ENCODE measurements at regions not wholly inside any gene's neighbourhood (a gene's known extent, or its start where the extent isn't known, plus 50 kb on each side); places are given as distances from the start of the nearest gene placed in this dataset.

DNA sequence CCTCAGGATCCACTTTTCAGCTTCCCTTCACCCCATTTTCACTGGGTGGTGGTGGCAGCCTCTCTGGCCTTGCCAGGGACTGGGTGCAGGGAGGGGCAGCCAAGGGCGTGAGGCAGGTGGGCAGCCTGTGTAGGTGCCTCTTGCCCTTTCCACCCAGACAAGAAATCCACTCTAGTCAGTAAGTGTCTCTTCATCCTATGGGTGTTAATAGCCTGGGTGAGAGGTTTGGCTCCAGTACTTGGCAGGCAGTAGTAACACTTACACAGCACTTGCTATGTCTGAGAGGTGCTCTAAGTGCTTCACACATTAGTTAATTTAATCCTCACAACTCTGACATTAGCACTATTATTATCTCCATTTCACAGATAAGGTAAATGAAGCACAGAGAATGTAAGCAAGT is 171.9 kb downstream of the EMP1 start:
- Mint-ChIP-seq H3K27me3 (peaks cover 6% of the 10 kb centered on the region), H3K36me3 (no peaks in the 10 kb centered on the region), H3K4me1 (no peaks in the 10 kb centered on the region), H3K4me3 (no peak overlapping the region), H3K27ac (no peak overlapping the region), H3K9me3 (no peaks in the 10 kb centered on the region)
- no peak for DNase-seq
- CTCF ChIA-PET, result no interaction called here

DNA sequence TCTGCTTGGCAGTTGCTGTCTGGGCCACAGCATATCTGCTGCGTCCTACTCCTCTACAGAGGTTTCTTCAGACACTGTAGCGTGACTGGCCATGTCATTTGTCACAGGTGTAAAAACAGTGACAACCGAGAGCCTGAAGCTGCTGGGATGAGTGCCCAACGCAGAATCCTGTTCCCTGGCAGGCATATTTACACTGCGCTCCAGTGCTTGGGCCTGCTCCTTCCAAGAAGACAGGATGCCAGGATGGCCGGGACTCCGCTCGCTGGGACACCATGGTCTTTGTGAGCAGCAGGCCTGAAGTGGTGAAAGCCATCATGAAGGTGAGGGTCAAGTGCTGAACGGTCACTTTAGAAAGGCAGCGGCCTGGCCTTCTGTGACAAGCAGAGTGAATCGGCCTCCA is 171.4 kb downstream of the EMP1 start:
- H3K36me3 Mint-ChIP-seq, result no peaks in the 10 kb centered on the region
- no peak overlapping the region for H3K4me3 Mint-ChIP-seq
- CTCF ChIA-PET, result no interaction called here
- no peak for DNase-seq
- H3K27me3 Mint-ChIP-seq, result peaks cover 6% of the 10 kb centered on the region
- no peak overlapping the region for H3K27ac Mint-ChIP-seq
- no peaks in the 10 kb centered on the region for H3K9me3 Mint-ChIP-seq
- no peaks in the 10 kb centered on the region for H3K4me1 Mint-ChIP-seq

DNA sequence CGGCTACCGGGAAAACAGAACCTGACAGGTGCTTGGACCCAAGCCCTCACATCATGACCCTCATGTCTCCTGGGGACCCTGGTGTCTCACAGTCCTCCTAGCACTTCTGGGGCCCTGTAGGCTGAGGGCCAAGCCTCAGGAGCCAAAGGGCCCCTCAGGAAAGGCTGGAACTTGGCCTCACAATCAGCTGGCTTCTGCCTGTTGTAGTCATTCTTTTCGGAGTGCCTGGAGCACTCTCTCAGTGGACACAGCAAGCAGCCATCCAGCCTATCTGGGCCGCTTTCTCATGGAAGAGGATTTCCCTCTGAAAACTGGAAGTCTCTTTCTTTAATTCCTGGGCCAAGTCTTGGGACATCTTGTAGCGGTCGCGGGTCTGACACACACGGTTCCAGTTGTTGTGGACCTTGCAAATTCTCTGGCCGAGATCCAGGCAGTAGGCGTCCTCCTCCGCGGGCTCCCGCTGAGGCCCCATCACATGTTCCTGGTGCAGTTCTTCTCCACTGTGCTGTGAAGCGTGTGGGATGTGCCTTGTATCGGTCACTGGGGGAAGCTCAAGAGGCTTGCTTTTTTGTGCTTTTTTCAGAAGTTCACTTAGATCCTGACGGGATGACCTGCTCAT is 169.3 kb downstream of the EMP1 start:
- DNase-seq, result no peak
- CTCF ChIA-PET, result no interaction called here

DNA sequence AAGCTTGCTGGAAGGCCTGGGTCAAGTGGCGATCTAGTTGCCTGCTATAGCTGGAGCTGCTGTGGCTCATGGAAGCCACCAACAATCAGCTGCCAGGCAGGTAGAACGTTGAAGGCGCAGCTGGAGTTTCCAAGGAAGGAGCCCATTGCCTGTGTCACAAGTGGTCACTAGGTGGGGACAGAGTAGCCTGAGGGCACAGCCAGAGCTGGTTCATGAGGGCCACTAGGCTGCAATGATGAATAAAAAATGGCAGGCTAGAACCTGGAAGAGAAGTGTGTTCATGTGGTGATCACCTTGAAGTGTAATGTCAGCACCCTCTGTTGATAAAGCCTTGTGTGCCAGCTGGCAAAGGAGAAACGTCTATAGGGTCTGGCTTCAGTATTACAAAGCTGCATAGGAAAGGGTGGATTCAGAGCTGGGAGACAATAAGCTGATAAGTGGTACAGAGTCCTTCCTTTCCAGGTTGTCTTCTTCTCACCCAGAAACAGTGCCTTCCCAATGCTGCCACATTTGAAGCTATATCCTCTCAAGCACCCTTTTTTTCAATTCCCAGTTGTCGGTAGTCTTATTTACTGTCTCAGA is 165.8 kb downstream of the EMP1 start:
- DNase-seq, result peak; percentile 66
- peaks cover 10% of the 10 kb centered on the region for H3K27me3 Mint-ChIP-seq

More for the DNA sequence above, 169.3 kb downstream of the EMP1 start:
- peaks cover 7% of the 10 kb centered on the region for H3K27me3 Mint-ChIP-seq
- no peak overlapping the region for H3K4me3 Mint-ChIP-seq
- no peaks in the 10 kb centered on the region for H3K9me3 Mint-ChIP-seq
- no peaks in the 10 kb centered on the region for H3K4me1 Mint-ChIP-seq
- H3K27ac Mint-ChIP-seq, result no peak overlapping the region
- no peaks in the 10 kb centered on the region for H3K36me3 Mint-ChIP-seq

GRCh38 chr12:13359636-13360035 is 163.1 kb downstream of the EMP1 start:
- no peak overlapping the region for H3K27ac Mint-ChIP-seq
- no peaks in the 10 kb centered on the region for H3K4me1 Mint-ChIP-seq
- CTCF ChIA-PET, result no interaction called here
- H3K9me3 Mint-ChIP-seq, result no peaks in the 10 kb centered on the region
- H3K4me3 Mint-ChIP-seq, result no peak overlapping the region
- no peaks in the 10 kb centered on the region for H3K36me3 Mint-ChIP-seq
- no peak for DNase-seq
- H3K27me3 Mint-ChIP-seq, result peaks cover 14% of the 10 kb centered on the region

More for the DNA sequence above, 165.8 kb downstream of the EMP1 start:
- Mint-ChIP-seq H3K27ac (no peak overlapping the region), H3K4me1 (no peaks in the 10 kb centered on the region), H3K9me3 (no peaks in the 10 kb centered on the region), H3K36me3 (no peaks in the 10 kb centered on the region), H3K4me3 (no peak overlapping the region)
- CTCF ChIA-PET, result interaction anchor here (0.5 to 2.5 kb wide), 18 partner anchors 9 to 579 kb away, joined by 3 to 14 read pairs (median 4); no protein-coding TSS in a partner anchor

- Mint-ChIP-seq H3K4me1 (no peaks in the 10 kb centered on the region), H3K36me3 (no peaks in the 10 kb centered on the region), H3K27me3 (peaks cover 14% of the 10 kb centered on the region), H3K9me3 (no peaks in the 10 kb centered on the region), H3K4me3 (no peak overlapping the region), H3K27ac (no peak overlapping the region)
- CTCF ChIA-PET, result no interaction called here
- no peak for DNase-seq
Observed at GRCh38 chr12:13358391-13358905, 161.9 kb downstream of the EMP1 start.

DNA sequence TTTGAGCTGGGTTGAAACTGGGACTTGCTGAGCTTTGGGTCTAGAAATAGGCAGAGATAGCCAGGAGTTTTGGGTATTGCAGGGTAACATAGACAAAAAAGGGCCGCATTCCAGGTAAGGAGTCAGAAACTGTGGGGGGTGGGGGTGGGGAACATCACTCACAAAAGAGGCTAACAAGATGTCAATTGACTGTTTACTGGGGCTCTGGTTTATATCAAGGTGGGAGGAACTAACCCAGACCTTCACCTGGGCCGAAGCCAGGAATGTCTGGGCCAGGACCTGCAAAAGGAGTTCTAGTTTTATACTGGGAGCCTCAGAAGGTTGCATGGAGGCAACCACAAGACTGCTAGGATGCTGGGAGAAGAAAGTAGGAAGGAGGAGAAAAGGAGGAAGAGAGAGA is 154.4 kb downstream of the EMP1 start:
- H3K27ac Mint-ChIP-seq, result no peak overlapping the region
- CTCF ChIA-PET, result interaction anchor here (0.7 to 1.6 kb wide), 2 partner anchors 11 to 621 kb away, joined by 3 to 5 read pairs; no protein-coding TSS in a partner anchor
- no peaks in the 10 kb centered on the region for H3K36me3 Mint-ChIP-seq

DNA sequence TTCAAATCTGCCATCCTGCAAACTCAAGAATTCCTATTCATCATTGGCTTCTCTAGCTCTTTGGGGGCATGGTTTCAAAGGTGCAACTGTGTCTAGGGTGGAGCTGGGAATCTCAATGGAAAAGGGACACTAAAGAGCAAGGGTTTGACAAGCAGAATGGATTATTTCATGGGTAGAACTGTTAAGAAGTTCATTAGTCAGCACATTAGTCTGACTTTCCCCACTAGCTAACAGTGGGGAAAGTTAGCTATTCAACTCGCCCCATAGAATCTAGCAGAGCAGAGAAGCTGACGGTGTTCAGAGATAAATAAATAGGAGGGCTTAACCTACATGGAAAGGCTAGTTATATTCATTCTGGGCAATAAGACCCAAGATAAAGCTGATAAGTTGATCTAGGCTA is 153.9 kb downstream of the EMP1 start:
- H3K36me3 Mint-ChIP-seq, result no peaks in the 10 kb centered on the region
- H3K9me3 Mint-ChIP-seq, result no peaks in the 10 kb centered on the region
- no peaks in the 10 kb centered on the region for H3K4me1 Mint-ChIP-seq
- H3K27me3 Mint-ChIP-seq, result peaks cover 8% of the 10 kb centered on the region
- H3K27ac Mint-ChIP-seq, result no peak overlapping the region
- H3K4me3 Mint-ChIP-seq, result no peak overlapping the region
- CTCF ChIA-PET, result interaction anchor here (0.7 to 1.6 kb wide), 2 partner anchors 12 to 622 kb away, joined by 3 to 5 read pairs; no protein-coding TSS in a partner anchor
- no peak for DNase-seq

More for the DNA sequence above, 154.4 kb downstream of the EMP1 start:
- H3K4me3 Mint-ChIP-seq, result no peak overlapping the region
- H3K27me3 Mint-ChIP-seq, result peaks cover 8% of the 10 kb centered on the region
- no peaks in the 10 kb centered on the region for H3K4me1 Mint-ChIP-seq
- no peak for DNase-seq
- no peaks in the 10 kb centered on the region for H3K9me3 Mint-ChIP-seq

- CTCF ChIA-PET, result interaction anchor here (0.8 kb wide), 1 partner anchor 340 kb away, joined by 3 read pairs; no protein-coding TSS in a partner anchor
- Mint-ChIP-seq H3K27ac (no peak overlapping the region), H3K27me3 (peaks cover 4% of the 10 kb centered on the region), H3K36me3 (no peaks in the 10 kb centered on the region), H3K4me1 (no peaks in the 10 kb centered on the region), H3K4me3 (no peak overlapping the region), H3K9me3 (no peaks in the 10 kb centered on the region)
- DNase-seq, result no peak
Observed at GRCh38 chr12:13348464-13348863, 151.9 kb downstream of the EMP1 start.

DNA sequence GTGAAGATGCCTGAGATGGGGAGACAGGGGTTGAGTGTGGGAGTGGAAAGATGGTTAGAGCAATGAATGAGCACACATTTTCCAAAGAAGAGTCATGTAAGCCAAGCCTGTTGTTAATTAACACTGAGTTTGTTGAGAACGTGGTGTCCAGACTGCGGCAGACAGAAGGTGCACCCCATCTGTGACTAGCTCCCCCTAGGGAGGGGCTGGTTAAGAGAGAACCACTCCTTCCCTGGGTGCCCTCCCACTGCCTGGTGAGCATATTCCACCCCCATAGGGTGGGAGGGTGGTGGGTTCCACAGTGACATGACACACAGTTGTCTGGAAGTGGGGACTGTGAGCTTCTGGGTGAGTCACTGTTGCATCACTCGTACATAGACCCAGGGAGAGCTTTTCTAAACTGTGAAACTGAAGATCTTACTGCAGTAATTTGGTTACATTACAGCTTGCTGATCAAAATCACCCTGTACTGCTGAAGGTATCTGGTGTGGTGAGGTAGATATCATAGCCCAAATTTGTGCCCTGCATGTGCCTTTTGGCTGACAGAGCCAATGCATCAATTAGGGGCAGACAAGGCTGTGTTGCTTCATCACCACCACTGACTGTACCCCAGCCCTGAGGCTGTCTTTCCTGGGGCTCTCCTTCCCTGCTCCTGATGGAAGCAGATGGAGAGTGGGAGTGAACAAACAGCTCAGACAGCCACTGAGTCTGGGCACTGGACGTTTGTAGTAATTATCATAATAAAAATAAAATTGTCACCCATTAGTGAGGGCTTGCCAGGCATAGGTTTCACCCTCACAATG is 150.9 kb downstream of the EMP1 start:
- no peaks in the 10 kb centered on the region for H3K27me3 Mint-ChIP-seq
- H3K27ac Mint-ChIP-seq, result no peak overlapping the region
- no peak overlapping the region for H3K4me3 Mint-ChIP-seq
- H3K9me3 Mint-ChIP-seq, result no peaks in the 10 kb centered on the region
- no peak for DNase-seq
- CTCF ChIA-PET, result interaction anchor here (0.7 to 0.8 kb wide), 2 partner anchors 14 to 339 kb away, joined by 3 read pairs; no protein-coding TSS in a partner anchor
- H3K4me1 Mint-ChIP-seq, result no peaks in the 10 kb centered on the region
- no peaks in the 10 kb centered on the region for H3K36me3 Mint-ChIP-seq

- H3K9me3 Mint-ChIP-seq, result no peaks in the 10 kb centered on the region
- no peaks in the 10 kb centered on the region for H3K4me1 Mint-ChIP-seq
- no peak overlapping the region for H3K4me3 Mint-ChIP-seq
- CTCF ChIA-PET, result interaction anchor here (0.9 kb wide), 1 partner anchor 17 kb away, joined by 5 read pairs; no protein-coding TSS in a partner anchor
- no peaks in the 10 kb centered on the region for H3K36me3 Mint-ChIP-seq
- H3K27me3 Mint-ChIP-seq, result no peaks in the 10 kb centered on the region
- no peak overlapping the region for H3K27ac Mint-ChIP-seq
- no peak for DNase-seq
Observed at GRCh38 chr12:13345722-13346121, 149.2 kb downstream of the EMP1 start.

GRCh38 chr12:13343375-13343774 is 146.8 kb downstream of the EMP1 start:
- Mint-ChIP-seq H3K9me3 (no peaks in the 10 kb centered on the region), H3K4me1 (no peaks in the 10 kb centered on the region), H3K27me3 (no peaks in the 10 kb centered on the region), H3K36me3 (no peaks in the 10 kb centered on the region), H3K4me3 (no peak overlapping the region), H3K27ac (no peak overlapping the region)
- DNase-seq, result no peak
- CTCF ChIA-PET, result no interaction called here

GRCh38 chr12:13342971-13343370 is 146.4 kb downstream of the EMP1 start:
- H3K27ac Mint-ChIP-seq, result no peak overlapping the region
- CTCF ChIA-PET, result no interaction called here
- H3K27me3 Mint-ChIP-seq, result no peaks in the 10 kb centered on the region
- no peak for DNase-seq
- no peaks in the 10 kb centered on the region for H3K36me3 Mint-ChIP-seq
- H3K4me1 Mint-ChIP-seq, result no peaks in the 10 kb centered on the region
- H3K9me3 Mint-ChIP-seq, result no peaks in the 10 kb centered on the region
- H3K4me3 Mint-ChIP-seq, result no peak overlapping the region

GRCh38 chr12:13340149-13340548 is 143.6 kb downstream of the EMP1 start:
- H3K9me3 Mint-ChIP-seq, result no peaks in the 10 kb centered on the region
- H3K36me3 Mint-ChIP-seq, result no peaks in the 10 kb centered on the region
- H3K27me3 Mint-ChIP-seq, result no peaks in the 10 kb centered on the region
- no peaks in the 10 kb centered on the region for H3K4me1 Mint-ChIP-seq
- no peak for DNase-seq
- CTCF ChIA-PET, result no interaction called here
- H3K4me3 Mint-ChIP-seq, result no peak overlapping the region
- no peak overlapping the region for H3K27ac Mint-ChIP-seq

Measured in activated naive CD4-positive, alpha-beta T cell treated with anti-CD3 and anti-CD28 coated beads, Interleukin-2, amount 10 ng/mL, durations not matched to agents 7 days and 5 days (primary cell).